ENCODE measurements at regions not wholly inside any gene's neighbourhood (a gene's known extent, or its start where the extent isn't known, plus 50 kb on each side); places are given as distances from the start of the nearest gene placed in this dataset.

GRCh38 chr12:19647806-19648556, 208.7 kb downstream of the AEBP2 start:
- no peaks in the 10 kb centered on the region for H3K27me3 ChIP-seq (ENCODE audit: low read depth, low read length)
- H3K4me3 ChIP-seq (ENCODE audit: low read depth in 1 of 2, low read length in 2 of 2), result no peak overlapping the region
- H3K27ac ChIP-seq (ENCODE audit: low read length), result no peak overlapping the region
- H3K4me1 ChIP-seq (ENCODE audit: control insufficient read depth in 1 of 2, insufficient read depth in 2 of 2, low read length in 2 of 2), result no peaks in the 10 kb centered on the region
- no peaks in the 10 kb centered on the region for H3K36me3 ChIP-seq (ENCODE audit: control insufficient read depth in 1 of 2, insufficient read depth in 2 of 2, low read length in 2 of 2)
- no peaks in the 10 kb centered on the region for H3K9me3 ChIP-seq (ENCODE audit: control insufficient read depth in 1 of 2, low read length in 2 of 2)

- H3K27ac ChIP-seq (ENCODE audit: low read length), result no peak overlapping the region
- H3K4me1 ChIP-seq (ENCODE audit: control insufficient read depth in 1 of 2, insufficient read depth in 2 of 2, low read length in 2 of 2), result no peaks in the 10 kb centered on the region
- H3K36me3 ChIP-seq (ENCODE audit: control insufficient read depth in 1 of 2, insufficient read depth in 2 of 2, low read length in 2 of 2), result no peaks in the 10 kb centered on the region
- H3K9me3 ChIP-seq (ENCODE audit: control insufficient read depth in 1 of 2, low read length in 2 of 2), result no peaks in the 10 kb centered on the region
- H3K27me3 ChIP-seq (ENCODE audit: low read depth, low read length), result no peaks in the 10 kb centered on the region
- no peak overlapping the region for H3K4me3 ChIP-seq (ENCODE audit: low read depth in 1 of 2, low read length in 2 of 2)
Measured at GRCh38 chr12:19648591-19648990, 209.3 kb downstream of the AEBP2 start.

- Histone ChIP-seq H3K27me3 (ENCODE audit: low read depth, low read length) (no peaks in the 10 kb centered on the region), H3K4me1 (ENCODE audit: control insufficient read depth in 1 of 2, insufficient read depth in 2 of 2, low read length in 2 of 2) (peaks cover 0 to 4% of the 10 kb centered on the region in 2 donors), H3K27ac (ENCODE audit: low read length) (no peak overlapping the region)
Measured at GRCh38 chr12:19652386-19652785, 213.1 kb downstream of the AEBP2 start.

GRCh38 chr12:19654650-19655376, 215.5 kb downstream of the AEBP2 start:
- H3K4me3 ChIP-seq (ENCODE audit: low read depth in 1 of 2, low read length in 2 of 2), result no peak overlapping the region
- no peak overlapping the region for H3K27ac ChIP-seq (ENCODE audit: low read length)
- no peaks in the 10 kb centered on the region for H3K36me3 ChIP-seq (ENCODE audit: control insufficient read depth in 1 of 2, insufficient read depth in 2 of 2, low read length in 2 of 2)
- H3K4me1 ChIP-seq (ENCODE audit: control insufficient read depth in 1 of 2, insufficient read depth in 2 of 2, low read length in 2 of 2), result peaks cover 0 to 4% of the 10 kb centered on the region in 2 donors
- no peaks in the 10 kb centered on the region for H3K27me3 ChIP-seq (ENCODE audit: low read depth, low read length)
- H3K9me3 ChIP-seq (ENCODE audit: control insufficient read depth in 1 of 2, low read length in 2 of 2), result no peaks in the 10 kb centered on the region

More at GRCh38 chr12:19652386-19652785, 213.1 kb downstream of the AEBP2 start:
- Histone ChIP-seq H3K4me3 (ENCODE audit: low read depth in 1 of 2, low read length in 2 of 2) (no peak overlapping the region), H3K9me3 (ENCODE audit: control insufficient read depth in 1 of 2, low read length in 2 of 2) (no peaks in the 10 kb centered on the region), H3K36me3 (ENCODE audit: control insufficient read depth in 1 of 2, insufficient read depth in 2 of 2, low read length in 2 of 2) (no peaks in the 10 kb centered on the region)

- Histone ChIP-seq H3K4me1 (ENCODE audit: control insufficient read depth in 1 of 2, insufficient read depth in 2 of 2, low read length in 2 of 2) (peaks cover 0 to 4% of the 10 kb centered on the region in 2 donors), H3K9me3 (ENCODE audit: control insufficient read depth in 1 of 2, low read length in 2 of 2) (no peaks in the 10 kb centered on the region), H3K4me3 (ENCODE audit: low read depth in 1 of 2, low read length in 2 of 2) (no peak overlapping the region), H3K27ac (ENCODE audit: low read length) (no peak overlapping the region), H3K27me3 (ENCODE audit: low read depth, low read length) (no peaks in the 10 kb centered on the region), H3K36me3 (ENCODE audit: control insufficient read depth in 1 of 2, insufficient read depth in 2 of 2, low read length in 2 of 2) (no peaks in the 10 kb centered on the region)
Measured at GRCh38 chr12:19657118-19657731, 217.9 kb downstream of the AEBP2 start.

- no peak overlapping the region for H3K4me3 ChIP-seq (ENCODE audit: low read depth in 1 of 2, low read length in 2 of 2)
- no peaks in the 10 kb centered on the region for H3K36me3 ChIP-seq (ENCODE audit: control insufficient read depth in 1 of 2, insufficient read depth in 2 of 2, low read length in 2 of 2)
- no peaks in the 10 kb centered on the region for H3K27me3 ChIP-seq (ENCODE audit: low read depth, low read length)
- peaks cover 0 to 4% of the 10 kb centered on the region in 2 donors for H3K4me1 ChIP-seq (ENCODE audit: control insufficient read depth in 1 of 2, insufficient read depth in 2 of 2, low read length in 2 of 2)
- no peak overlapping the region for H3K27ac ChIP-seq (ENCODE audit: low read length)
- no peaks in the 10 kb centered on the region for H3K9me3 ChIP-seq (ENCODE audit: control insufficient read depth in 1 of 2, low read length in 2 of 2)
Measured at GRCh38 chr12:19657732-19658130, 218.4 kb downstream of the AEBP2 start.

- H3K27ac ChIP-seq (ENCODE audit: low read length), result no peak overlapping the region
- no peaks in the 10 kb centered on the region for H3K27me3 ChIP-seq (ENCODE audit: low read depth, low read length)
- no peaks in the 10 kb centered on the region for H3K9me3 ChIP-seq (ENCODE audit: control insufficient read depth in 1 of 2, low read length in 2 of 2)
- no peak overlapping the region for H3K4me3 ChIP-seq (ENCODE audit: low read depth in 1 of 2, low read length in 2 of 2)
- peaks cover 0 to 4% of the 10 kb centered on the region in 2 donors for H3K4me1 ChIP-seq (ENCODE audit: control insufficient read depth in 1 of 2, insufficient read depth in 2 of 2, low read length in 2 of 2)
- no peaks in the 10 kb centered on the region for H3K36me3 ChIP-seq (ENCODE audit: control insufficient read depth in 1 of 2, insufficient read depth in 2 of 2, low read length in 2 of 2)
Measured at GRCh38 chr12:19659086-19659485, 219.8 kb downstream of the AEBP2 start.

- no peaks in the 10 kb centered on the region for H3K27me3 ChIP-seq (ENCODE audit: low read depth, low read length)
- peaks cover 0 to 4% of the 10 kb centered on the region in 2 donors for H3K4me1 ChIP-seq (ENCODE audit: control insufficient read depth in 1 of 2, insufficient read depth in 2 of 2, low read length in 2 of 2)
- H3K4me3 ChIP-seq (ENCODE audit: low read depth in 1 of 2, low read length in 2 of 2), result no peak overlapping the region
- H3K9me3 ChIP-seq (ENCODE audit: control insufficient read depth in 1 of 2, low read length in 2 of 2), result no peaks in the 10 kb centered on the region
- H3K36me3 ChIP-seq (ENCODE audit: control insufficient read depth in 1 of 2, insufficient read depth in 2 of 2, low read length in 2 of 2), result no peaks in the 10 kb centered on the region
- no peak overlapping the region for H3K27ac ChIP-seq (ENCODE audit: low read length)
Measured at GRCh38 chr12:19659501-19659900, 220.2 kb downstream of the AEBP2 start.

- no peaks in the 10 kb centered on the region for H3K27me3 ChIP-seq (ENCODE audit: low read depth, low read length)
- no peaks in the 10 kb centered on the region for H3K36me3 ChIP-seq (ENCODE audit: control insufficient read depth in 1 of 2, insufficient read depth in 2 of 2, low read length in 2 of 2)
- H3K27ac ChIP-seq (ENCODE audit: low read length), result no peak overlapping the region
- H3K4me3 ChIP-seq (ENCODE audit: low read depth in 1 of 2, low read length in 2 of 2), result no peak overlapping the region
- peaks cover 0 to 6% of the 10 kb centered on the region in 2 donors for H3K4me1 ChIP-seq (ENCODE audit: control insufficient read depth in 1 of 2, insufficient read depth in 2 of 2, low read length in 2 of 2)
- no peaks in the 10 kb centered on the region for H3K9me3 ChIP-seq (ENCODE audit: control insufficient read depth in 1 of 2, low read length in 2 of 2)
Measured at GRCh38 chr12:19665121-19665900, 226.0 kb downstream of the AEBP2 start.

- H3K9me3 ChIP-seq (ENCODE audit: control insufficient read depth in 1 of 2, low read length in 2 of 2), result no peaks in the 10 kb centered on the region
- H3K27ac ChIP-seq (ENCODE audit: low read length), result no peak overlapping the region
- no peaks in the 10 kb centered on the region for H3K27me3 ChIP-seq (ENCODE audit: low read depth, low read length)
- H3K36me3 ChIP-seq (ENCODE audit: control insufficient read depth in 1 of 2, insufficient read depth in 2 of 2, low read length in 2 of 2), result no peaks in the 10 kb centered on the region
- no peak overlapping the region for H3K4me3 ChIP-seq (ENCODE audit: low read depth in 1 of 2, low read length in 2 of 2)
- peaks cover 0 to 6% of the 10 kb centered on the region in 2 donors for H3K4me1 ChIP-seq (ENCODE audit: control insufficient read depth in 1 of 2, insufficient read depth in 2 of 2, low read length in 2 of 2)
Measured at GRCh38 chr12:19666070-19666469, 226.8 kb downstream of the AEBP2 start.

- Histone ChIP-seq H3K9me3 (ENCODE audit: control insufficient read depth in 1 of 2, low read length in 2 of 2) (no peaks in the 10 kb centered on the region), H3K27ac (ENCODE audit: low read length) (no peak overlapping the region), H3K4me1 (ENCODE audit: control insufficient read depth in 1 of 2, insufficient read depth in 2 of 2, low read length in 2 of 2) (peaks cover 0 to 6% of the 10 kb centered on the region in 2 donors), H3K4me3 (ENCODE audit: low read depth in 1 of 2, low read length in 2 of 2) (no peak overlapping the region), H3K27me3 (ENCODE audit: low read depth, low read length) (no peaks in the 10 kb centered on the region), H3K36me3 (ENCODE audit: control insufficient read depth in 1 of 2, insufficient read depth in 2 of 2, low read length in 2 of 2) (no peaks in the 10 kb centered on the region)
Measured at GRCh38 chr12:19669793-19670192, 230.5 kb downstream of the AEBP2 start.

Measured in muscle layer of duodenum (tissue), 2 donors.